Hepatic stellate cell (primary cell): ENCODE measurements at regions not wholly inside any gene's neighbourhood (a gene's known extent, or its start where the extent isn't known, plus 50 kb on each side); places are given as distances from the start of the nearest gene placed in this dataset.
A peak's percentile ranks its signal among the peaks of the same experiment; 100 is the strongest.
"Not testable (repeated sequence)": the region's sequence is repeated elsewhere in the genome, so short reads cannot be mapped to it uniquely, and the experiment has no call there.

Experiments
- DNase-seq: peaks from one replicate; pipeline ENCODE4 v3.0.0; 2011; ENCODE audit warnings: low spot score

DNA sequence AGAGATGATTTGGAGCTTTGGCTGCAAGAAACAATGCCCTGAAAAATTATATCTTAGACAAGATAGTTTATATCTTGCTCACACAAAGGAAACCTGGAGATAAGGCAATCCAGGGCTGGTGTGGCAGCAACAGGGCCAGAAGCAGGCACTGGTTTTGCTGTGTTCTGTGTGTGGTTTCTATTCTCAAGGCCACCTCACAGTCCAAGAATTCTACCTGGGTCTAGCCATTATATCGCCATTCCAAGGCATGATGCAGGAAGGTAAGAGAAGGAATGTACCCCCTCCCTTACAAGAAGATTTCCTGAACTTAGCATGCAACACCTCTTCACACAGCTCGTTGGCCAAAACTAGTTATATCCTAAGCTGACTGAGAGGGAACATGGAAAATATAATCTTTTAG, 74.5 kb upstream of the MEGF10 start:
- no peak for DNase-seq

DNA sequence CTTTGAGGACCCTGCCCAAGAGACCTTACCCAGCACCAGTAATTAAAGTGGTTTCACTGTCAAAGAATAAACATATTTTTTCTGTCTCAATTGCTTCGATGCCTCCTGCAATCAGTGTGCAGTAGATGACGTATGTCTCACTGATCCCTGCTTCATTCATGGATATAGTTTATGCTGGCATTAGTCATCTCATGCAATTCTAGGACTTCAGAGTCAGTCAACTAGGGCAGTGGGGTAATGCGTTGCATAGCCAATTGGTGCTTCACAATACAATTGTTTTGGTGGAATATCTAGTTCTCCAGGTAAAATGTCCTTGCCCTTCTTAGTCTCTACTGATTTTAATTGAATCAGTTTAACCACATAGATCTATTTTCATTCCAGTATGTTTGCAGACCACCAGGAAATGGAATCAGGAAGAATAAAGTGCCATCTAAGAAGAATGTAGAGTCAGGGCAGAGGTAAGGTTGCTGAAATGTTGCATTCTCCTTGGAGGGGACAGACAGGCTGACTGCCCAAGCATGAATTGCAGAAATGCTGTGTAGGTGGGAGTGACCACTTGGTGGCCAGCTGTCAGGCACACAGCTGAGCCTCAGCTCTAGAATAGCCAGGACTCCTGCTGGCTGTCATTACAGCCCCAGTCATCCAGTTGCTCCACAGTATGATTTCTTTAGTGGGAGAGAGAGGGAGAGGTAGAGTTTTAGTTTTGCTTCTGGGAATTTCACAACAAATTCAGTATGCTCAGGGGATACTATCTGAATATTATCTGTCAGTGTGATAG, 73.5 kb upstream of the MEGF10 start:
- DNase-seq = no peak

GRCh38 chr5:127221936-127222335, 68.7 kb upstream of the MEGF10 start:
- DNase-seq = not testable (repeated sequence)

GRCh38 chr5:127222571-127223156, 67.9 kb upstream of the MEGF10 start:
- DNase-seq = not testable (repeated sequence)

GRCh38 chr5:127223256-127223974, 67.2 kb upstream of the MEGF10 start:
- no peak for DNase-seq

DNA sequence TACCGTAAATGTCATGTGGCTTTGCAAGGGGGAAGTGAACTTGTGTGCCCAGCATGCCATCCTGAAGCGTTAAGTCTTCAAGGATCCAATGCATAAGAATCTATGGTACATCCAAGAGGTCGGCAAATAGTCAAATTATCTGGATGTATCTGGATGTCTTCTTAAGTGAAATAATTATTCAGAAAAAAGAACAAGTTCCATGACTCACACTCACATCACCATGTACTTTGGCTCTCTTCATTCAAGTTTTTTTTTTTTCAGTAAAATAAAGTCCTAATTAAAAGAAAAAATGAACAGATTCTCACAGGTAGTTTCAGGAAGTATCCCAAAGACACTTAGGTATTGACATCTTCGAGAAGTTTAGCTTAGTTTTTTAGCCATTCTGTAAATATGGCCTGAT, 62.7 kb upstream of the MEGF10 start:
- no peak for DNase-seq

- DNase-seq = no peak
Measured at GRCh38 chr5:127228540-127229184, 61.9 kb upstream of the MEGF10 start.

- DNase-seq = peak; percentile 22
Measured at GRCh38 chr5:127229185-127229889, 61.3 kb upstream of the MEGF10 start.

DNA sequence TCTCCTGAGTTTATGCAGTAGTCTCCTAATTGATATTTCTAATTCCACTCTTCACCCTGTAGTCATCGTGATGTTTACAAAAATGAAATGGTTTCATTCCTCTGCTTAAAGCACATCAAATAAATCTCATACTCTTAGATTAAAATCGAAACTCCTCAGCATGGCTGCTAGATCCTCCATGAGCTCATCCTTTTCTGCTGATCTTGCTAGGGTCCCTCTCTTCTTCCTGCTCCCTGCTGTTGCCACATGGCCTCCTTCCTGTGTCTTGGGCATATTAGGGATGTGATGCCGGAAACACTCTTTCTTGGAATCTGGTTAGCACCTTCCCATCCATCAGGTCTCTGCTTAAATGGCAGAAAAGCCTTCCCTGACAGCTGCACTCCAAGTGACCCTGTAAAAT, 59.5 kb upstream of the MEGF10 start:
- DNase-seq = no peak

GRCh38 chr5:127233590-127233989, 57.0 kb upstream of the MEGF10 start:
- DNase-seq = no peak

DNA sequence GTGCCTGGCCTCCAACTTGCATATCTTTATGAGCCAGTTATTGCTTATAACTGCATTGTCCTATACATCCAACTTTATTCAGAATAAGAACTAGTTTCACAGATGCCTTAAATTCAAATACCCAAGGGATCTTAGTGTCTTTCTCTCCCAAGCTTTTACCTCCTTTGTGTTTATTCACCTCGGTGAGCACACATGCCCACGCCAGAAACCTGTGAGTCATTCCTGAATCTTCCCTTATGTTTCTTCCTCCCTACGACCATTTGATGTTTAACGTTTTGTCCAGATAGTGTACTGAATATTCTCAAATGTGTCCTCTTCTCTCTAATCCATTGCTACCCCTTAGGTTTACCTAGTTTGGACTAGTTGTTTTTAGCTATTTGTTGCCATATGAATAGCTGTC, 55.5 kb upstream of the MEGF10 start:
- DNase-seq = no peak

- no peak for DNase-seq
Measured at GRCh38 chr5:127236254-127236653, 54.3 kb upstream of the MEGF10 start.
